Panc1 (cell line): ENCODE measurements at regions not wholly inside any gene's neighbourhood (a gene's known extent, or its start where the extent isn't known, plus 50 kb on each side); places are given as distances from the start of the nearest gene placed in this dataset.

Source experiments
- ATAC-seq: fragments of 200-7000 bp; cut with Tn5 transposase; 2 replicates; pipeline ENCODE4 v1.9.1; 2020; ENCODE audit warnings: mild to moderate bottlenecking, moderate library complexity
- BruUV-seq: library from RNA; stranded (reverse); fragments of 400-500 nt; replicated peaks from 2 replicates; lab custom pipeline; 2021; lab: Mats Ljungman, UMichigan
- CTCF ChIA-PET: fragments of 300-600 bp; sonication (Branson Sonifier 250); formaldehyde crosslinking; loops from one replicate; lab custom pipeline; 2022; ENCODE audit warnings: antibody characterized with exemption; lab: Charles Lee
- POLR2A ChIA-PET: fragments of 300-600 bp; sonication (Branson Sonifier 250); formaldehyde crosslinking; loops from one replicate; lab custom pipeline; 2022; ENCODE audit warnings: antibody characterized with exemption; lab: Charles Lee
- DNase-seq: peaks from one replicate; pipeline ENCODE4 v3.0.0-alpha.2; 2010; ENCODE audit warnings: low read depth, low spot score
- H3K27ac ChIP-seq: 2 replicates; pipeline ENCODE4 v1.5.1; 2011; ENCODE audit warnings: mild to moderate bottlenecking, low read length, inconsistent platforms
- H3K27me3 ChIP-seq: fragments of 200-500 bp; sonication (Bioruptor generic); 2 replicates; pipeline ENCODE4 v1.6.0; 2014; ENCODE audit warnings: low read length, inconsistent platforms; ENCODE audit not compliant: control insufficient read depth, insufficient read depth
- H3K36me3 ChIP-seq: fragments of 200-500 bp; sonication (Bioruptor generic); 2 replicates; pipeline ENCODE4 v1.5.1; 2014; ENCODE audit warnings: inconsistent platforms, mild to moderate bottlenecking, low read length, moderate library complexity; ENCODE audit not compliant: control insufficient read depth, insufficient read depth
- H3K4me1 ChIP-seq: 2 replicates; pipeline ENCODE4 v1.5.1; 2011; ENCODE audit warnings: inconsistent platforms, mild to moderate bottlenecking, low read length, moderate library complexity; ENCODE audit not compliant: control insufficient read depth, insufficient read depth
- H3K4me3 ChIP-seq, 2 experiments: 2 replicates each; pipeline ENCODE4 v1.5.1; 2011 to 2012; ENCODE audit warnings: low read depth in 2 of 2, low read length in 2 of 2, mild to moderate bottlenecking in 2 of 2, inconsistent platforms in 1 of 2, moderate library complexity in 1 of 2
- H3K9me3 ChIP-seq: fragments of 200-500 bp; sonication (Bioruptor generic); 2 replicates; pipeline ENCODE4 v1.5.1; 2014; ENCODE audit warnings: low read depth, mild to moderate bottlenecking, inconsistent platforms, low read length, moderate library complexity; ENCODE audit not compliant: control insufficient read depth, insufficient read depth
- POLR2AphosphoS5 ChIP-seq: IDR thresholded peaks from 2 replicates; pipeline ENCODE4 v1.6.1; 2012; ENCODE audit warnings: mild to moderate bottlenecking, low read depth, low read length, moderate library complexity
- SIN3A ChIP-seq: IDR thresholded peaks from 2 replicates; pipeline ENCODE4 v1.6.1; 2012; ENCODE audit warnings: low read depth, mild to moderate bottlenecking, low read length, moderate library complexity, borderline replicate concordance; ENCODE audit not compliant: insufficient read depth
- TCF7L2 ChIP-seq: IDR thresholded peaks from 2 replicates; pipeline ENCODE4 v1.6.1; 2011; ENCODE audit warnings: mild to moderate bottlenecking, low read depth, low read length, inconsistent platforms
- in situ Hi-C: cut with HindIII; loops from 2 replicates; pipeline ENCODE4 v1.10.0; 2016; ENCODE audit warnings: low sequenced_read_pairs, low pct_unique_long_range_greater_than_20kb
- intact Hi-C: fragments of 100-400 bp; cut with micrococcal nuclease; formaldehyde crosslinking; loops from one replicate; pipeline ENCODE4 v1.10.0; 2022; ENCODE audit not compliant: unreplicated experiment
- TF ChIP-seq, protein P1 (sequence below), 2 experiments: IDR thresholded peaks; 2 replicates each; pipeline ENCODE4 v1.6.1; 2011 to 2012; ENCODE audit warnings: low read depth in 2 of 2, control low read depth in 1 of 2, low read length in 1 of 2, mild to moderate bottlenecking in 1 of 2, moderate library complexity in 1 of 2; ENCODE audit not compliant: insufficient read depth in 1 of 2
- TF ChIP-seq, protein P2 (sequence below): fragments of 450-650 bp; IDR thresholded peaks from 2 replicates; pipeline ENCODE4 v1.5.1; 2017; ENCODE audit warnings: mild to moderate bottlenecking

- no peaks in the 10 kb centered on the region for H3K9me3 ChIP-seq
- H3K36me3 ChIP-seq = no peaks in the 10 kb centered on the region
- POLR2A ChIA-PET = no interaction called here
- in situ Hi-C loops (no loop called here), intact Hi-C loops (no loop called here)
- H3K27me3 ChIP-seq = no peaks in the 10 kb centered on the region
- no TSS peak for BruUV-seq
- DNase-seq (no peak), ATAC-seq (no peak)
- H3K27ac ChIP-seq = no peak overlapping the region
- TF ChIP-seq SIN3A (no peak), TCF7L2 (no peak), POLR2AphosphoS5 (no peak)
- TF ChIP-seq, protein P1, sequence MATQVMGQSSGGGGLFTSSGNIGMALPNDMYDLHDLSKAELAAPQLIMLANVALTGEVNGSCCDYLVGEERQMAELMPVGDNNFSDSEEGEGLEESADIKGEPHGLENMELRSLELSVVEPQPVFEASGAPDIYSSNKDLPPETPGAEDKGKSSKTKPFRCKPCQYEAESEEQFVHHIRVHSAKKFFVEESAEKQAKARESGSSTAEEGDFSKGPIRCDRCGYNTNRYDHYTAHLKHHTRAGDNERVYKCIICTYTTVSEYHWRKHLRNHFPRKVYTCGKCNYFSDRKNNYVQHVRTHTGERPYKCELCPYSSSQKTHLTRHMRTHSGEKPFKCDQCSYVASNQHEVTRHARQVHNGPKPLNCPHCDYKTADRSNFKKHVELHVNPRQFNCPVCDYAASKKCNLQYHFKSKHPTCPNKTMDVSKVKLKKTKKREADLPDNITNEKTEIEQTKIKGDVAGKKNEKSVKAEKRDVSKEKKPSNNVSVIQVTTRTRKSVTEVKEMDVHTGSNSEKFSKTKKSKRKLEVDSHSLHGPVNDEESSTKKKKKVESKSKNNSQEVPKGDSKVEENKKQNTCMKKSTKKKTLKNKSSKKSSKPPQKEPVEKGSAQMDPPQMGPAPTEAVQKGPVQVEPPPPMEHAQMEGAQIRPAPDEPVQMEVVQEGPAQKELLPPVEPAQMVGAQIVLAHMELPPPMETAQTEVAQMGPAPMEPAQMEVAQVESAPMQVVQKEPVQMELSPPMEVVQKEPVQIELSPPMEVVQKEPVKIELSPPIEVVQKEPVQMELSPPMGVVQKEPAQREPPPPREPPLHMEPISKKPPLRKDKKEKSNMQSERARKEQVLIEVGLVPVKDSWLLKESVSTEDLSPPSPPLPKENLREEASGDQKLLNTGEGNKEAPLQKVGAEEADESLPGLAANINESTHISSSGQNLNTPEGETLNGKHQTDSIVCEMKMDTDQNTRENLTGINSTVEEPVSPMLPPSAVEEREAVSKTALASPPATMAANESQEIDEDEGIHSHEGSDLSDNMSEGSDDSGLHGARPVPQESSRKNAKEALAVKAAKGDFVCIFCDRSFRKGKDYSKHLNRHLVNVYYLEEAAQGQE (IDR thresholded peaks at IDR 0.05; ENCODE audit: insufficient read depth in 1 of 2, low read depth in 2 of 2, low read length in 1 of 2) = no peak
- TF ChIP-seq, protein P2, sequence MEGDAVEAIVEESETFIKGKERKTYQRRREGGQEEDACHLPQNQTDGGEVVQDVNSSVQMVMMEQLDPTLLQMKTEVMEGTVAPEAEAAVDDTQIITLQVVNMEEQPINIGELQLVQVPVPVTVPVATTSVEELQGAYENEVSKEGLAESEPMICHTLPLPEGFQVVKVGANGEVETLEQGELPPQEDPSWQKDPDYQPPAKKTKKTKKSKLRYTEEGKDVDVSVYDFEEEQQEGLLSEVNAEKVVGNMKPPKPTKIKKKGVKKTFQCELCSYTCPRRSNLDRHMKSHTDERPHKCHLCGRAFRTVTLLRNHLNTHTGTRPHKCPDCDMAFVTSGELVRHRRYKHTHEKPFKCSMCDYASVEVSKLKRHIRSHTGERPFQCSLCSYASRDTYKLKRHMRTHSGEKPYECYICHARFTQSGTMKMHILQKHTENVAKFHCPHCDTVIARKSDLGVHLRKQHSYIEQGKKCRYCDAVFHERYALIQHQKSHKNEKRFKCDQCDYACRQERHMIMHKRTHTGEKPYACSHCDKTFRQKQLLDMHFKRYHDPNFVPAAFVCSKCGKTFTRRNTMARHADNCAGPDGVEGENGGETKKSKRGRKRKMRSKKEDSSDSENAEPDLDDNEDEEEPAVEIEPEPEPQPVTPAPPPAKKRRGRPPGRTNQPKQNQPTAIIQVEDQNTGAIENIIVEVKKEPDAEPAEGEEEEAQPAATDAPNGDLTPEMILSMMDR = no peak
- no peak overlapping the region for H3K4me3 ChIP-seq
- CTCF ChIA-PET = no interaction called here
- H3K4me1 ChIP-seq = no peaks in the 10 kb centered on the region
Measured at GRCh38 chr9:106773750-106774149, 89.2 kb upstream of the ZNF462 start.

- no peaks in the 10 kb centered on the region for H3K36me3 ChIP-seq
- no peaks in the 10 kb centered on the region for H3K9me3 ChIP-seq
- ATAC-seq (no peak), DNase-seq (no peak)
- H3K27ac ChIP-seq = no peak overlapping the region
- no peaks in the 10 kb centered on the region for H3K4me1 ChIP-seq
- no peaks in the 10 kb centered on the region for H3K27me3 ChIP-seq
- no TSS peak for BruUV-seq
- TF ChIP-seq, protein P1 (IDR thresholded peaks at IDR 0.05; ENCODE audit: insufficient read depth in 1 of 2, low read depth in 2 of 2, low read length in 1 of 2) = no peak
- TF ChIP-seq, protein P2 = no peak
- TF ChIP-seq SIN3A (no peak), POLR2AphosphoS5 (no peak), TCF7L2 (no peak)
- in situ Hi-C loops = no loop called here
- no peak overlapping the region for H3K4me3 ChIP-seq
- POLR2A ChIA-PET = no interaction called here
- CTCF ChIA-PET = no interaction called here
- intact Hi-C loops = no loop called here
Measured at GRCh38 chr9:106775960-106776359, 87.0 kb upstream of the ZNF462 start.
